GM21360 (cell line): ENCODE measurements at regions not wholly inside any gene's neighbourhood (a gene's known extent, or its start where the extent isn't known, plus 50 kb on each side); places are given as distances from the start of the nearest gene placed in this dataset.

Experiments
- ATAC-seq: cut with Tn5 transposase; IDR thresholded peaks from one replicate; pipeline ENCODE4 v1.9.1; 2021; ENCODE audit warnings: mild to moderate bottlenecking, moderate library complexity; ENCODE audit not compliant: unreplicated experiment

GRCh38 chr21:38938343-38938742 is 132.6 kb downstream of the ETS2 start:
- no peak for ATAC-seq

GRCh38 chr21:38937844-38938243 is 132.1 kb downstream of the ETS2 start:
- no peak for ATAC-seq

GRCh38 chr21:38937286-38937790 is 131.6 kb downstream of the ETS2 start:
- ATAC-seq: no peak

GRCh38 chr21:38936240-38936639 is 130.5 kb downstream of the ETS2 start:
- no peak for ATAC-seq

- ATAC-seq: no peak
Observed at GRCh38 chr21:38933731-38934130, 128.0 kb downstream of the ETS2 start.

- ATAC-seq: no peak
Observed at GRCh38 chr21:38931291-38931690, 125.6 kb downstream of the ETS2 start.

GRCh38 chr21:38930853-38931252 is 125.1 kb downstream of the ETS2 start:
- no peak for ATAC-seq

GRCh38 chr21:38930066-38930465 is 124.3 kb downstream of the ETS2 start:
- ATAC-seq: no peak

- no peak for ATAC-seq
Observed at GRCh38 chr21:38929652-38930051, 123.9 kb downstream of the ETS2 start.

- ATAC-seq: no peak
Observed at GRCh38 chr21:38929142-38929541, 123.4 kb downstream of the ETS2 start.

- ATAC-seq: no peak
Observed at GRCh38 chr21:38927776-38928175, 122.0 kb downstream of the ETS2 start.

GRCh38 chr21:38925923-38926322 is 120.2 kb downstream of the ETS2 start:
- ATAC-seq: no peak

GRCh38 chr21:38925478-38925877 is 119.7 kb downstream of the ETS2 start:
- no peak for ATAC-seq

- no peak for ATAC-seq
Observed at GRCh38 chr21:38924954-38925353, 119.2 kb downstream of the ETS2 start.

GRCh38 chr21:38923429-38923828 is 117.7 kb downstream of the ETS2 start:
- no peak for ATAC-seq

GRCh38 chr21:38922474-38923235 is 116.9 kb downstream of the ETS2 start:
- no peak for ATAC-seq

GRCh38 chr21:38921511-38922251 is 116.0 kb downstream of the ETS2 start:
- ATAC-seq: no peak

- no peak for ATAC-seq
Observed at GRCh38 chr21:38920631-38921398, 115.1 kb downstream of the ETS2 start.

GRCh38 chr21:38918607-38919346 is 113.0 kb downstream of the ETS2 start:
- no peak for ATAC-seq

- ATAC-seq: no peak
Observed at GRCh38 chr21:38917043-38917774, 111.5 kb downstream of the ETS2 start.
